HG02642 (cell line): ENCODE measurements at regions not wholly inside any gene's neighbourhood (a gene's known extent, or its start where the extent isn't known, plus 50 kb on each side); places are given as distances from the start of the nearest gene placed in this dataset.
"Not testable (repeated sequence)": the region's sequence is repeated elsewhere in the genome, so short reads cannot be mapped to it uniquely, and the experiment has no call there.

Source experiments
- ATAC-seq: cut with Tn5 transposase; IDR thresholded peaks from one replicate; pipeline ENCODE4 v1.9.1; 2021; ENCODE audit warnings: mild to moderate bottlenecking; ENCODE audit not compliant: unreplicated experiment, poor library complexity

DNA sequence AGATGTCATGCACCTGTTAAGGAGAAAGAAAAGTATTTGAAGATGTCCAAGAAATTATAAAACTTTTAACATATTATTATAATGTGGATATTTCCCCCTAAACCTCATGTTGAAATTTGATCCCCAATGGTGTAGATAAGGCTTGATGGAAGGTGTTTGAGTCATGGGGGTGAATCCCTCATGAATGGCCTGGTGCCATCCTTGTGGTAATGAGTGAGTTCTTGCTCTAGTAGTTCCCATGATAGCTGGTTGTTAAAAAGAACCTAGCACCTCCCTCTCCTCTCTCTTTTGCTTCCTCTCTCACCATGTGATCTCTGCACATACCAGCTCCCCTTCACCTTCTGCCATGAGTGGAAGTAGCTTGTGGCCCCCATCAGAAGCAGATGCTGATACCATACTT is 176.6 kb upstream of the NR3C2 start:
- no peak for ATAC-seq

DNA sequence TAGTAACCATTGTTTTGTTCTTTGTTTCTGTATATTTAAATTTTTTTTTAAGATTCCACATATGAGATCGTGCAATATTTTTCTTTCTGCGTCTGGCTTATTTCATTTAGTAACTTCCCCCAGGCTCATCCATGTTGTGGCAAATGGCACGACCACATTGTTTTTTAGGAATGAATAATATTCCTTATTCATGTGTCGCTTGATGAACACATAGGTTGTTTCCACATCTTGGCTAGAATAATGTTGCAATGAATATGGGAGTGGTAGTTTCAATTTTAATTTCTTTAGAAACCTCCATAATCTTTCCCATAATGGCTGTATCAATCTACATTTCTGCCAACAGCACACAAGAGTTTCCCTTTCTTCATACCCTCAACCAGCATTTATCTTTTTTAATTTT is 166.8 kb upstream of the NR3C2 start:
- ATAC-seq = no peak

DNA sequence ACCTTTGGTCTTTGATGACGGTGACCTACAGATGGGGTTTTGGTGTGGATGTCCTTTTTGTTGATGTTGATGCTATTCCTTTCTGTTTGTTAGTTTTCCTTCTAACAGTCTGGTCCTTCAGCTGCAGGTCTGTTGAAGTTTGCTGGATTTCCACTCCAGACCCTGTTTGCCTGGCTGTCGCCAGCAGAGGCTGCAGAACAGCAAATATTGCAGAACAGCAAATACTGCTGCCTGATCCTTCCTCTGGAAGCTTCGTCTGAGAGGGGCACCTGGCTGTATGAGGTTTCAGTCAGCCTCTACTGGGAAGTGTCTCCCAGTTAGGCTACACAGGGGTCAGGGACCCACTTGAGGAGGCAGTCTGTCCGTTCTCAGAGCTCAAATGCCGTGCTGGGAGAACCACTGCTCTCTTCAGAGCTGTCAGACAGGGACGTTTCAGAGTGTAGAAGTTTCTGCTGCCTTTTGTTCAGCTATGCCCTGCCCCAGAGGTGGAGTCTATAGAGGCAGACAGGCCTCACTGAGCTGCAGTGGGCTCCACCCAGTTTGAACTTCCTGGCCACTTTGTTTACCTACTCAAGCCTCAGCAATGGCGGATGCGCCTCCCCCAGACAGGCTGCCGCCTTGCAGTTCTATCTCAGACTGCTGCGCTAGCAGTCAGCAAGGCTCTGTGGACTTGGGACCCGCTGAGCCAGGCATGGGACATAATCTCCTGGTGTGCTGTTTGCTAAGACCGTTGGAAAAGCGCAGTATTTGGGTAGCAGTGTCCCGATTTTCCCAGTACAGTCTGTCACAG is 156.4 kb upstream of the NR3C2 start:
- ATAC-seq = not testable (repeated sequence)

DNA sequence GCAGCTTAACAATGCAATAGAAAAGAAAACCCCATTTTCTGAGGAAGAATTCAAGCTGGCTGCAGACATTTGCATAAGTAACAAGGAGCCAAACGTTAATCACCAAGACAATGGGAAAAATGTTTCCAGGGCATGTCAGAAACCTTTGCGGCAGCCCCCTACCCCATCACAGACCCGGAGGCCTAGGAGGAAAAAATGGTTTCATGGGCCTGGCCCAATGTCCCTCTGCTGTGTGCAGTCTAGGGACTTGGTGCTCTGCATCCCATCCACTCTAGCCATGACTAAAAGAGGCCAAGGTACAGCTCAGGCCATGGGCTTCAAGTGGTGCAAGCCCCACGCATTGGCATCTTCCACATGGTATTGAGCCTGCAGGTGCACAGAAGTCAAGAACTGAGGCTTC is 147.0 kb upstream of the NR3C2 start:
- no peak for ATAC-seq

DNA sequence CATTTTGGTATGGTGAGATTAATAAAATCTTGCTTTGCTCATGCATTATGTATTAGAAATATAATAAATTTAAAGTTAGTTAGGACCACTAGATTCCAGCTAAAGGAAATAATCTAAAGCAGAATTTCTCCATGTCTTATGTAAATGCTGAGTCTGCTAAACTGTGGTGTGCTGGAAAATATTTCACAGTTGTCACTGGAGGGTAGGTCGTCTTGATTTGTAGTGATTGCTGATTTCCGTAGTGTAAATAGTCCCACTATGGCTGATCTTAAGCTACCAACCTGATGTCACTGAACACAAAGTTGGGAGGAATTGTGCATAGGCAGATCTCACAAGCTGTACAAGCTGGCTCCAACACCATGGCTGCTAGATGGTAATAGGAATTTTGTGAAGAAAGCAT is 133.4 kb upstream of the NR3C2 start:
- no peak for ATAC-seq

DNA sequence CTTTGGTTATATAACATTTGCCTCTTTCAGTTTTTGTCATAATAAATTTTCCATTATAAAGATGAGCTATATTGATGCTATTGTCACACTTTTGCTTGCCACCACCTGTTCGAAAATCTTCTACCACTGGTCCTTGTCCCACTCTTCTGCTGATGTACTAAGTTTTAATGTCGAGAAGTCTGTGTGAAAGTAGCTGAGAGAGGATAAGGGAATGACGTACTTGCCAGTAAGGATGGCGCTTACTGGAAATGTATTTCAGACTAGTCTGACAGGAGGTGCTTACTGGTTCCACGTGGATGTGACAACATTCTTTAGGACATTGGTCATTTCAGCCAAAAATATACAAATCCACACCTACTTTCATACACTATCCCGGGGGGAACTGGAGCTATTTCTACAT is 132.7 kb upstream of the NR3C2 start:
- ATAC-seq = no peak

DNA sequence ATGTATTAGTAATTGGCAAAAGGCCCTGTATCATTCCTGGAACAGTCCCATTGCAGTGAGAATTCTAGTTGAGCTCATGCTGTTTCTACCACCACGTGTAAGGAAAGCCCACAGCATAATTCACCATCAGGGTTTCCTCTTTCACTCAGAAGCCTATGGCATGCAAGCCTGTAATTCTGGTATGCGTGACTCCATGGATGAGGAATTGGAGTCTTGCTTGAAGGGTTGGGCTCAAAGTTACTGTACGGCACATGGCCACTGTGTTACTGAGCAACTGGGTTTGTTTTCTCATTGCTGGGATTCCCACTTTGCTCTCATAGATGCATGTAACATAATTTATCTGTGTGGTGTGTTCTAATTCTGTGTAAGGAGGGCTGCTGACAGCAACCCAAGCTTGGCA is 132.3 kb upstream of the NR3C2 start:
- ATAC-seq = no peak

DNA sequence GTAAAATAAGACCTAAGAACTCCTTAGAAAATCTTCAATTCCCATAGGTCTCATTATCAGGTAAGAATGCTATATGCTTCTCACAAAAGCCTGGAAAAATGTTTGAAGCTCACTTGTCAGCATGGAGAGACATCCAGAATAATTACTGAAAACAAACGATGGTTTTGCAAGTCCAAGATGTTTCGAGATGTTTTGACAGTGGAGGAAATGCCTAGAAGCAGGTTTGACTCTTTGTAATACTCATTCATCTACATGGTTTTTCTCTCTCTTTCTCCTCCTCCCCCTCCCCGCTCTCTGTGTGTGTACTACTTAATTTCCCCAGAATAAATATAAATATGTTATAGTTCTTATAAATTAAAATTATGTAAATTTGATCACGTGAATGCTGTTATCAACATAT is 131.9 kb upstream of the NR3C2 start:
- no peak for ATAC-seq

DNA sequence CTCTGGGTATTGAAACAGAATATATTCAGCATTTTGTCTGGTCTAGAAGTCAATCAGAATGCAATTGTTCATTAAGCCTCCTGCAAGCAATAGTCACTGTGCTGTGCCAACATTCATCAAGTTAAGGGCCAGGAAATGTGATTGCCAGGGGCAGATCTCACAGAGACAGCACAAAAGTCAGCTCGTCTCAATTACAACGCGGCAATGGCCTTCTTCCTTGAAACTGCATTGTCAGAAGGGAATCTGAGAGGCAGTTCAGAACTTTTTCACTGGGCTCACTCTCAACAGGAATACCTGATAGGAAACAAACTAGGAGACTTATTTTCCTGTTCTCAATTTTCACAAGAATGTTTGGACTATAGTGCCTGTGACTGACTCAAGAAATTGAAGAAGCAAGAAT is 131.1 kb upstream of the NR3C2 start:
- no peak for ATAC-seq

DNA sequence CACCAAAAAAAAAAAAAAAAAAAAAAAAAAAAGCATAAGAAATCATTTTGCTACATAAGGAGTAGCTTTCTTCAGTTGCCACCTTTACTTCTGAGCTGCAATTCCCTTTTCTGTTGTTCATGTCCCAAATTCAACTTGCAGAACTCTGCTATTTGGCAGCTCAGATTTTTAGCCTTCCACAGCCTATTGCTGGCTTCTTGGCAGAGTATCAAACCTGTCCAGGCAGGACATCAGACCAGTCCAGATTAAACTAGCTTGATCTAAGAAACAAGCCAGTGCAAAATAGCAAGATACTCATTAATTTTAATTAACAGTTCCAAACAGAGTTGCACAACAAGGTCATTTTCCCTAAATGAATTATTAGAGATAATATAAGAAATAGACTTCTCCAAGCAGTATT is 123.6 kb upstream of the NR3C2 start:
- no peak for ATAC-seq

DNA sequence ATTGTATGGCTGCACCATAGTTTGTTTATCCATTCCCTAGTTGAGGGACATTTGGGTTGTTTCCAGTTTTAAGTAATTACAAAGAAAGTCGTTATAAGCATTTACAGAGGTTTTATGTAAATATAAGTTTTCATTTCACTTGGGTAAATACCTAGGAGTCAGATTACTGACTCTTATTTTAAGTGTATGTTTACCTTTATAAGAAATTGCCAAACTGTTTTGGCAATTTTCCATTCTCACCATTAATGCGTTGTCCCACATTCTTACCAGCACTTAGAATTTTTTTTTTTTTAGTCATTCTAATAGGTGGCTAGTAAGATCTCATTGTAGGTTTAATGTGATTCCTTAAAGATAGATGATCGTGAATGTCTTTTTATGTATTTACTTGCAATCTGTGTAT is 121.5 kb upstream of the NR3C2 start:
- no peak for ATAC-seq

DNA sequence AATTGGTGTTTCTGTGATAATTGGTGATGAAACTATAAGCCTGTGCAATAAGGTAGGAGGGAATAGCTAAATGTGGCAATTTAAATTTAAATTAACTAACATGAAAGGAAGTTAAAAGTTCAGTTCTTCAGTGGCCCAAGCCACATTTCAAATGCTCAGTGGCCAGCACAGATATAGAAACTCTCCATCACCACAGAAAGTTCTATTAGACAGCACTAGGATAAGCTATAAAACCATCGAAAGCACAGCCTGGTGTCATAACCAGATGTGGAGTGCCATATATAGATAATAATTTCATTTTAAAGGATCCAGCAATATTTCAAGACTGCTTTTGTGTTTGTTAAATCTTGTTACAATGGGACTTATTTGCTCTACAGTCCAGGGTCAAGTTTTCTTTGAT is 119.3 kb upstream of the NR3C2 start:
- ATAC-seq = no peak

DNA sequence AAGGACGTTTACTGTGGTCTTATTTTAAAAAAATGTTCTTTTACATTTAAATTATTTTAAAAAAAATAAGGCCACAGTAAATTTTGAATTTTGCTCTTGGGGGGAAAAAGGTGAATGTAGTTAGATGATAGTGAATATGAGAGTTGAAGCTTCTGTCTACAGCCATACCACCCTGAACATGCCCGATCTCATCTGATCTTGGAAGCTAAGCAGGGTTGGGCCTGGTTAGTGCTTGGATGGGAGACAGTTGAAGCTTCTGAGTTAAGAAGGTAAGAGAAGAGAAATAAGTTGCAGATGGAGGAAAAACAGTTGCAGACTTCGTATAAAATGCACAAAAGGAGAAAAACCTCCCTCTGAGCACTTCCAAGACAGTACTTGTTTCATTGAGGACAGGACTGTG is 115.6 kb upstream of the NR3C2 start:
- ATAC-seq = no peak

DNA sequence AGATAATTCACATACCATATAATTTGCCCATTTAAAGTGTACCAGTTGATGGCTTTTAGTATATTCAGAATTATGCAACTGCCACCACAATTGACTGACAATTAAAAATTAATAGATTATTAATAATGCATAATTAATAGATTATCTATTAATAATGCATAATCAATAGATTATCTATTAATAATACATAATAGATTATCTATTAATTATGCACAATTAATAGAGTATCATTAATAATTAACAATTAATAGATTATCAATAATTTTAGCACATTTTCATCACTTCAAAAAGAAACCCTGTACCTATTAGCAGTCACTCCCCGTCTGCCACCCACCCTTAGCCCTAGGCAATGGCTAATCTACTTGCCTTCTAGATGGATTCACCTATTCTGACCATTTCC is 108.6 kb upstream of the NR3C2 start:
- ATAC-seq = no peak

DNA sequence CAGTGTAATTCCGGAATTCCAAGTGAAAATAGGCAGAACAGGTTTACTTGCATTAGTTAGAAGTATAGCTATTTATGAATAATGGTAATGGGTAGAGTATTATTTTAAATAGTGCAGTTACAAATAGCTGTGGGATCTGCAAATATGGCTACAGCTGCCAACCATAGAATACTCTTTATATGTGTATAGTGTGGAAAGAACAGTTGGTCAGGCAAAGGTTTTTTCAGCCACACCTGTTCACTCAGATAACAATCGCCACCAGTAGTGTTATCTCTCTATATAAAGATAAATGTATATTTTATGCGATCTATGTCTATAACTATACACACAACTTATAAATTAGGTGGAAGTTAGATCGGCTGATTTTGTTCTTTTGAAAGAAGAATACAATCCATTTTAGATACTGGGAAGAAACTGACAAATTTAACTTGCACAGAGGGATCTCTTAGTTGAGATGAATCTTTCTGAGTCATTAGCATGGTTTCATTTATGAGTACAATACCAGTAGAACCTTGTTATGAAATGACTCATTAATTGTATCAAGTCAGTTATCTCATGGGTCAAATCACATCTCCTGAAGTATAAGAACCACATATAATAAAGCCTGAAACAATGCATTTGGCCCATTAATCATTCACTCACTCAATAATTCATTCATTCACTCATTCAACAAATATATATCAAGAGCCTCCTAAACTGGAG is 100.9 kb upstream of the NR3C2 start:
- no peak for ATAC-seq

DNA sequence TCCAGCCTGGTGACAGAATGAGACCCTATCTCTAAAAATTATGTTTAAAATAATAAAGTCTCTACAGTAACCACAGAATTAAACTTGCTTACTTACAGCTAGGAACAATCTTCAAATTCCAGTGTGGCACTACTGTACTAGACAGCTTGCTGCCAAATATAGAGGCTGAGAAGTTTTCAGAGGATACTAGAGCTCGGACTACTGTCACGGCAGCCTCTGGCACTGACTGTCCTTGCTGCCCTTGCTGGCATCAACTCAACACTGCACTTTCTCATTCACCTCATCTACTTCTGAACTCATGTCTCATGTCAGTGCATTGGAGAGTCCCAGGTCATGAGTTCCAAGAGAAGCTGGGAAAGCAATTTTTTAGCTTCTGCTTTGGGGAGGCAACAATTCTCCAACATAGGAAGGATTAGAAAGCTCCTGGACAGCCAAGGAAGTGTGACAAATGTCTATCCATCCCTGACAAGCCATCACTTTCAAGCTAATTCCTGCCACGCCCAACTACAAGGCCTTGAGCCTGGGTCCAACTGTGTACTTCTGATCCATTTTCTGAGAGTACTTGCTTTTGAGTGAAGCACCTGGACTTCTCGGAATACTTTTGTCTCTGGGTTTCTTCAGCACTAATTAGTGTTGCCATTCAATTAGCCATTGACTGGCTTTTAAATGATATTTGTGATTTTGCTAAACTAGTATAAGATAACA is 98.6 kb upstream of the NR3C2 start:
- ATAC-seq = no peak

DNA sequence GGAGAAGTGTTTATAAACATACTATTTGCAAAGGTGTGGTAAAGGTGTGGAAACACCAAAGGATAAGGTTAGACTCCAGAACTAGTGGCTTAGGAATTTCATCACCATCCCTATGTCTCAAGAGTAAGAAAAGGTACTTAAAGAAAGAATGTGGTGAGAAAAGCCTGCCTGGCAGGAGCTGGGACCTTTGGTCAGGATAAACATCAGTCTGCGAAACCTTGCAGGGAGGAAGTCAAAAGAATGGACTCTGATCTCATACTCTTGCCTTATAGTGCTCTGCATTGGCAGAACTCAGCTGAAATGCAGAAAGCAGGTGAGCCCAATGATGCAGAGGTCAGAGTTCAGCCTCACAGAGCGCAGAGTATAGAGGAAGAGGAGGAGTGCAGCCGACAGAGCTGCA is 97.2 kb upstream of the NR3C2 start:
- ATAC-seq = no peak

DNA sequence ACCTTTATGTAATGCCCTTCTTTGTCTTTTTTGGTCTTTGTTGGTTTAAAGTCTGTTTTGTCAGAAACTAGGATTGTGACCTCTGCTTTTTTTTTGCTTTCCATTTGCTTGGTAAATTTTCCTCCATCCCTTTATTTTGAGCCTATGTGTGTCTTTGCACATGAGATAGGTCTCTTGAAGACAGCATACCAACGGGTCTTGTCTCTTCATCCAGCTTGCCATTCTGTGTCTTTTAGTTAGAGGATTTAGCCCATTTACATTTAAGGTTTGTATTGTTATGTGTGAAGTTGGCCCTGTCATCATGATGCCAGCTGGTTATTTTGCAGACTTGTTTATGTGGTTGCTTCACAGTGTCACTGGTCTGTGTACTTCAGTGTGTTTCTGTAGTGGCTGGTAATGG is 91.6 kb upstream of the NR3C2 start:
- ATAC-seq = not testable (repeated sequence)

DNA sequence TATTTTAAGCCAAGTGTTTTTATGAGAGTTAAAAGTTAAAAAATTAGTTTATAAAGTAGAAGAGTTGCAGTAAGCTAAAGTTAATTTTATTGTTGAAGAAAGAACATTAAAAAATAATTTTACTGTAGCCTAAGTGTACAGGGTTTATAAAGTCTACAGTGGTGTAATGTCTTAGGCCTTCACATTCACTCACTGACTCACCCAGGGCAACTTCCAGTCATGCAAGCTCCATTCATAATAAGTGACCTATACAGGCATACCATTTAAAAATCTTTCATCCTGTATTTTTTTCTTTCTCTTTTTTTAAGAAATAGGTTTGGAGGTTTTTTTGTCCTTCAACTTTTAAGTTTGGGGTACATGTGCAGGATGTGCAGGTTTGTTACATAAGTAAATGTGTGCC is 87.9 kb upstream of the NR3C2 start:
- no peak for ATAC-seq

DNA sequence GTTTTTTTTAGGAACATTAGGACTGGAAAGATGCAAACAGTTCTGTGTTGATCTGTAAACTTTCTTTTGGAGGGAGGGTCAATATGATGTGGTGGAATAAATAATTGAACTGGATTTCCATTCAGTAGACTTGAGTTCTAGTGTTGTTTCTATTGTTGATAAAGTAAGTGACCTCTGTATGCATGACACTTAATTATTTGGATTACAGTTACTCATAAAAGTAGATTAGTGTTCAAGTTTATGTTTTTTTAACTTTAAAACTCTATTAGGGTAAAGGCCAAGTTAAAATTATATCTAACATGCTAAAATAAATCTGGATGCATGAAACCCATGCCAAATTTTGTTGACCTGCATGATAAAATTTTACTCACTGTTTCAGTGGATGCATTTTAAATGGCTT is 85.4 kb upstream of the NR3C2 start:
- ATAC-seq = no peak

DNA sequence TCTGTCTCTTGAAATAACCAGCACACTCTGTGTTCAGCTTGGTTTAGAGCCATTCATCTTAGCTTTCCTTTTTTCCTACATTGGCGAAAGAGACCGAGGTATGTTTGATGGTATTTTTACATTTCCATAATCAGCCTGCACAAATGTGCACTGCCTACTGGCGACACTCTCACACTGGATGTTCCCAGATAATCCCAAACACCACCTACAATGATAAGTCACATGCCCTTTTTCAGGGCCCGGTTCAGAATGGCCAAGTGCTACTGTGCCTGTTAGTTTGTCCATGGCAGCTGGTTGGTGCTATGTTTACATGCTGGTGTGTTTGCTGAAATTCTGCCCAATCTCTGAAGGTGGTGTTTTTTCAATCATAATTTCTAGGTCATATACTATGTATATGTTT is 80.8 kb upstream of the NR3C2 start:
- ATAC-seq = no peak

DNA sequence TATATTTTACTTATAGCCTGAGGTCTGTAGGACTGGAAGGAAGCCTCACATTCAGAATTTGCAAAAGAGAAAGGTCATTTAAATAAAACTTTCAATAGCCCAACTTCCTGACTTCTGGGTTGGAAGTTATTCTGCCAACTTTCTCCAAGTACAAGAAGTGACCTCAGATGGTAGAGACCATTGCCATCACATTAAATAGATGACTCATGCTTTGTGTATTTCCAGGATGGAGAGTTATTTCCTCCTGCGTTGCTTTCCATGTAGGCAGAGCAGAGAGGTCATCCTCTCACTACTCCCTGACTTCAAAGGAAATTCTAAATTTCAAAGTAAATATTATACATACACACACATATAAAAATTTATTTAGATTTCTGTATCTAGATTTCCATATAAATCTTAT is 73.0 kb upstream of the NR3C2 start:
- ATAC-seq = no peak
